ENCODE measurements at regions not wholly inside any gene's neighbourhood (a gene's known extent, or its start where the extent isn't known, plus 50 kb on each side); places are given as distances from the start of the nearest gene placed in this dataset.
"Not testable (repeated sequence)": the region's sequence is repeated elsewhere in the genome, so short reads cannot be mapped to it uniquely, and the experiment has no call there.

- DNase-seq, result no peak
- intact Hi-C loops (cut with micrococcal nuclease), result no loop called here
- peaks cover 21% of the 10 kb centered on the region for H3K36me3 Mint-ChIP-seq (ENCODE audit: low read depth)
- H3K27me3 Mint-ChIP-seq, result no peaks in the 10 kb centered on the region
- H3K9me3 Mint-ChIP-seq, result peaks cover 17% of the 10 kb centered on the region
- H3K27ac Mint-ChIP-seq, result no peak overlapping the region
- H3K4me3 Mint-ChIP-seq, result no peak overlapping the region
- peaks cover 17% of the 10 kb centered on the region for H3K4me1 Mint-ChIP-seq
Observed at GRCh38 chr6:135617222-135617621, 119.7 kb upstream of the AHI1 start.

DNA sequence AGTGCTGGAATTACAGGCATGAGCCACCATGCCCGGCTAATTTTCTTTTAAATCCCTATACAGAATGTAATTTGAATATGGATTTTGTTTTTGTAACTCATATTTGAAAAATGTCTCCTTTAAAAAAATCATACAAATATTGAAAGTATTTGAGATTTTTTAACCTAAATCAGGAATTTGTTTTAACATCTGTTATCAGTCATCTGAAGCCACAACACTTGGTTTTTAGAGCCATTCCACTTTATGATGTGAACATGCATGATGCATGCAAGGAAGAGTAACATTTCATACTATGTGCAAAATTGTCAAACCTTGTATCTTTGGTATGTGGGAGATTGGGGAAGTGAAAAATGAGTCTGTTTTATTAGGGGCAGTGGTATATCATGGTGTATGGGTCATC is 124.5 kb upstream of the AHI1 start:
- Mint-ChIP-seq H3K27me3 (no peaks in the 10 kb centered on the region), H3K4me3 (no peak overlapping the region), H3K4me1 (peaks cover 41% of the 10 kb centered on the region), H3K27ac (peak overlapping the region; percentile 60), H3K36me3 (ENCODE audit: low read depth) (peaks cover 46% of the 10 kb centered on the region), H3K9me3 (peaks cover 29% of the 10 kb centered on the region)
- DNase-seq, result no peak
- intact Hi-C loops (cut with micrococcal nuclease), result no loop called here

GRCh38 chr6:135623979-135624378 is 126.4 kb upstream of the AHI1 start:
- intact Hi-C loops (cut with micrococcal nuclease), result loop anchor here (1.0 kb wide), 7 partner anchors 16 to 87 kb away; no protein-coding TSS in a partner anchor
- H3K4me1 Mint-ChIP-seq, result peaks cover 58% of the 10 kb centered on the region
- H3K27ac Mint-ChIP-seq, result peak overlapping the region; percentile 98
- no peak for DNase-seq
- peaks cover 62% of the 10 kb centered on the region for H3K36me3 Mint-ChIP-seq (ENCODE audit: low read depth)
- H3K9me3 Mint-ChIP-seq, result peaks cover 44% of the 10 kb centered on the region
- no peaks in the 10 kb centered on the region for H3K27me3 Mint-ChIP-seq
- peak overlapping the region; percentile 46 for H3K4me3 Mint-ChIP-seq

- Mint-ChIP-seq H3K4me1 (peaks cover 61% of the 10 kb centered on the region), H3K4me3 (peak overlapping the region; percentile 46), H3K36me3 (ENCODE audit: low read depth) (peaks cover 66% of the 10 kb centered on the region), H3K27me3 (no peaks in the 10 kb centered on the region), H3K27ac (peak overlapping the region; percentile 98), H3K9me3 (peaks cover 46% of the 10 kb centered on the region)
- intact Hi-C loops (cut with micrococcal nuclease), result loop anchor here (1.0 kb wide), 7 partner anchors 16 to 87 kb away; no protein-coding TSS in a partner anchor
- DNase-seq, result peak; percentile 83
Observed at GRCh38 chr6:135624402-135625295, 127.1 kb upstream of the AHI1 start.

DNA sequence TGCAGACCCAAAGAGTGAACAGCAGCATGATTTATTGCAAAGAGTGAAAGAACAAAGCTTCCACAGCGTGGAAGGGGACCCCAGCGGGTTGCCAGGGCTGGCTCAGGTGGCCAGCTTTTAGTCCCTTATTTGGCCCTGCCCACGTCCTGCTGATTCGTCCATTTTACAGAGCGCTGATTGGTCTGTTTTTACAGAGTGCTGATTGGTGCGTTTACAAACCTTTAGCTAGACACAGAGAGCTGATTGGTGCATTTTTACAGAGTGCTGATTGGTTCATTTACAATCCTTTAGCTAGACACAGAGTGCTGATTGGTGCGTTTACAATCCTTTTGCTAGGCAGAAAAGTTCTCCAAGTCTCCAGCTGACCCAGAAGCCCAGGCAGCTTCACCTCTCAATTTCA is 128.5 kb upstream of the AHI1 start:
- Mint-ChIP-seq H3K27ac (peak overlapping the region; percentile 98), H3K36me3 (ENCODE audit: low read depth) (peaks cover 68% of the 10 kb centered on the region), H3K4me1 (peaks cover 59% of the 10 kb centered on the region), H3K9me3 (peaks cover 50% of the 10 kb centered on the region)
- intact Hi-C loops (cut with micrococcal nuclease); H3K4me3 Mint-ChIP-seq; H3K27me3 Mint-ChIP-seq: not testable (repeated sequence)
- peak; percentile 56 for DNase-seq

GRCh38 chr6:135627092-135627715 is 129.7 kb upstream of the AHI1 start:
- Mint-ChIP-seq H3K36me3 (ENCODE audit: low read depth) (peaks cover 70% of the 10 kb centered on the region), H3K27ac (peak overlapping the region; percentile 90), H3K4me3 (no peak overlapping the region), H3K27me3 (no peaks in the 10 kb centered on the region), H3K9me3 (peaks cover 50% of the 10 kb centered on the region), H3K4me1 (peaks cover 64% of the 10 kb centered on the region)
- peak; percentile 41 for DNase-seq
- intact Hi-C loops (cut with micrococcal nuclease), result no loop called here

- Mint-ChIP-seq H3K9me3 (peaks cover 43% of the 10 kb centered on the region), H3K36me3 (ENCODE audit: low read depth) (peaks cover 77% of the 10 kb centered on the region), H3K4me3 (peak overlapping the region; percentile 22), H3K27ac (peak overlapping the region; percentile 82), H3K4me1 (peaks cover 44% of the 10 kb centered on the region), H3K27me3 (no peaks in the 10 kb centered on the region)
- DNase-seq, result no peak
- intact Hi-C loops (cut with micrococcal nuclease), result no loop called here
Observed at GRCh38 chr6:135630789-135631376, 133.3 kb upstream of the AHI1 start.

DNA sequence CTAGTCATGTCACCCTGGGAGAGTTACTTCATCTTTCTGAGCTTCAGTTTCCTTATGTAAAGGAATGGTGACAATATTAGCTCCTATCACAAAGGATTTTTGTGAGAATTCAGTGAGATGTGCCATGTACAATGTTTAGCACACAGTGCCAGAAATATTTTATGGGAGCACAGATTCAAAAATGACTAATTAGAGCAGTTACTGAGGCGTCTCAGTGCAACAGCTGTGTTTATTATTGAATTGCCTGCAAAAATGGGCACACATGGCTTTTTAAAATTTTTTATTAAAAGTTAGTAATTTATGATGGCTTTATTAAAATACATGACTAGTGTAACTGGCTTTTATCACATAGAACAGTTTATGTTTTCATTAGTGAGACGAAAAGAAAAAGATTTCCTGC is 134.3 kb upstream of the AHI1 start:
- Mint-ChIP-seq H3K4me1 (peaks cover 44% of the 10 kb centered on the region), H3K36me3 (ENCODE audit: low read depth) (peaks cover 75% of the 10 kb centered on the region), H3K9me3 (peaks cover 42% of the 10 kb centered on the region), H3K27ac (no peak overlapping the region), H3K27me3 (no peaks in the 10 kb centered on the region), H3K4me3 (no peak overlapping the region)
- intact Hi-C loops (cut with micrococcal nuclease), result no loop called here
- no peak for DNase-seq

DNA sequence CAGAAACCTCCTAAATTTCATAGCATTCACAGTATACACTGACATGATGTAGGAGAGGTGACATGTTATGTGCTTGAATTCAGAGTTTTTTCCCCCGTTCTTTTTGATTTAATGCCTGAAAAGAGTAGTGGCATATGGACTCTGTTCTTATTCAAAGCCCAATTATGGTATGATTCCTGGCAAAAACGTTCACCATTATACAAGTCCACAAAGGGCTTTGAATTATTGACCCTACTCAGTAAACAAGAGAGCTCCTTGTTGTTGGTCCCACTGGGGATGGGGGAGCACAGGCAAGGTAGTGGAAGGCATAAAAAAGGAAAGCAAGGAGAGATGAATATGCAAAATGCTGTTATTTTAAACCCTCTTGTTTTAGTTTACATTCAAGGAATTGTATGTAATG is 136.0 kb upstream of the AHI1 start:
- intact Hi-C loops (cut with micrococcal nuclease), result no loop called here
- H3K27me3 Mint-ChIP-seq, result no peaks in the 10 kb centered on the region
- no peak overlapping the region for H3K27ac Mint-ChIP-seq
- H3K4me1 Mint-ChIP-seq, result peaks cover 37% of the 10 kb centered on the region
- no peak for DNase-seq
- H3K36me3 Mint-ChIP-seq (ENCODE audit: low read depth), result peaks cover 67% of the 10 kb centered on the region
- peaks cover 31% of the 10 kb centered on the region for H3K9me3 Mint-ChIP-seq
- H3K4me3 Mint-ChIP-seq, result no peak overlapping the region

- Mint-ChIP-seq H3K4me1 (peaks cover 45% of the 10 kb centered on the region), H3K9me3 (peaks cover 33% of the 10 kb centered on the region), H3K27ac (peak overlapping the region; percentile 88), H3K27me3 (no peaks in the 10 kb centered on the region), H3K4me3 (peak overlapping the region; percentile 44), H3K36me3 (ENCODE audit: low read depth) (peaks cover 66% of the 10 kb centered on the region)
- intact Hi-C loops (cut with micrococcal nuclease), result loop anchor here (1.0 kb wide), 1 partner anchor 9 kb away; no protein-coding TSS in a partner anchor
- no peak for DNase-seq
Observed at GRCh38 chr6:135637701-135638100, 140.2 kb upstream of the AHI1 start.

DNA sequence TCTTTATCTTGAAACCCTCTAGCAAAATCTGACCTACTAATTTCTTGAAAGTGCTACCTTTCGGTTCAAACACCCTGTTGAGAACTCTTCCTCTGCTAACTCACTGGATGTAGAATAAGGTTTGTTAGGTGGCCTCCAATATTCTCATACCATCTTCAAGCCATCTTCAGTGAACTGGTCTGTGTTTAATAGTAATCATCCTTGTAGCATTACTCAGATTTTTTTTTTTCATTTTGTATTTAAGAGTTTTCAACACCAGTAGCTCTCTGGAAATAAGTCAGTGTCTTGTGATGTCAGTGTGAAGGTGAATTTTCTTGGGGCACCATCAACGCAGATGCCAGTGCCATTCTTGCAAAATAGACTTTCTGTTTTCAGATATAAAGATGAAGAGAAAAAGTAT is 140.6 kb upstream of the AHI1 start:
- peaks cover 33% of the 10 kb centered on the region for H3K9me3 Mint-ChIP-seq
- H3K4me3 Mint-ChIP-seq, result peak overlapping the region; percentile 44
- H3K27ac Mint-ChIP-seq, result peak overlapping the region; percentile 88
- peaks cover 49% of the 10 kb centered on the region for H3K4me1 Mint-ChIP-seq
- no peak for DNase-seq
- no peaks in the 10 kb centered on the region for H3K27me3 Mint-ChIP-seq
- peaks cover 70% of the 10 kb centered on the region for H3K36me3 Mint-ChIP-seq (ENCODE audit: low read depth)
- intact Hi-C loops (cut with micrococcal nuclease), result loop anchor here (1.0 kb wide), 1 partner anchor 8 kb away; no protein-coding TSS in a partner anchor

- intact Hi-C loops (cut with micrococcal nuclease), result loop anchor here (1.0 to 10.0 kb wide), 3 partner anchors 16 to 525 kb away; no protein-coding TSS in a partner anchor
- Mint-ChIP-seq H3K27ac (peak overlapping the region; percentile 87), H3K4me1 (peaks cover 50% of the 10 kb centered on the region), H3K4me3 (peak overlapping the region; percentile 46), H3K36me3 (ENCODE audit: low read depth) (peaks cover 67% of the 10 kb centered on the region), H3K27me3 (no peaks in the 10 kb centered on the region), H3K9me3 (peaks cover 30% of the 10 kb centered on the region)
- no peak for DNase-seq
Observed at GRCh38 chr6:135640048-135640447, 142.5 kb upstream of the AHI1 start.

DNA sequence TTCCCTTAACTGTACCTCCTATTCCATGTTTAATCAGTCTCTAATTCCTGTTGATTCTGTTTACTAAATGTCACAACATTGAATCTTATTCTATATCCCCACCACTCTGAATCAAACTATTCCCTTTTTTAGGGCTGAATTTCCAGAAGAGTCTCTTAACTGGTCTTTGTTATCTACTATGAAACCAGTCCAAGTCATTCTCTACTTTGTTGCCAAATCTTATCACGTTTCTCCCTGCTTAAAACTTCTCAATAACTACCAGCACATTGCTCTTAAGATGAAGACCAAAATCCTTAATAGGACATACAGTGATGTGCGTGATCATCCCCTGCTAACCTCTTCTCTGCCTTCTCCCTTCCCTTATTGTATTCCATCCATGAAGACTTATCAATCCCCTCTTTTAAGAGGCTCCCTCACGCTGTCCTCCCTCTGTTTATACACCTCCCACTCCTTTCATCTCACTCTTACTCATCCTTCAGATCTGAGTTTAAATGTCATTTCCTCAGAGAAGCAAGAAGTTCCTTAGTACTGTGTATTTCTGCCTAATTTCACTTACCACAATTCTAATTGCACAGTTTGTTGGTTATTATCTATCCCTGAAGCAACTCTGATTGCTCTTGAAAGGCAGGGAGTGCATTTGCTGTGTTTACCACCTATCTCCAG is 143.0 kb upstream of the AHI1 start:
- intact Hi-C loops (cut with micrococcal nuclease), result loop anchor here (1.0 to 10.0 kb wide), 3 partner anchors 16 to 526 kb away; no protein-coding TSS in a partner anchor
- Mint-ChIP-seq H3K4me1 (peaks cover 53% of the 10 kb centered on the region), H3K27me3 (no peaks in the 10 kb centered on the region), H3K36me3 (ENCODE audit: low read depth) (peaks cover 69% of the 10 kb centered on the region), H3K27ac (peak overlapping the region; percentile 87), H3K9me3 (peaks cover 30% of the 10 kb centered on the region), H3K4me3 (peak overlapping the region; percentile 46)
- DNase-seq, result no peak
